ENCODE measurements at regions not wholly inside any gene's neighbourhood (a gene's known extent, or its start where the extent isn't known, plus 50 kb on each side); places are given as distances from the start of the nearest gene placed in this dataset.

DNA sequence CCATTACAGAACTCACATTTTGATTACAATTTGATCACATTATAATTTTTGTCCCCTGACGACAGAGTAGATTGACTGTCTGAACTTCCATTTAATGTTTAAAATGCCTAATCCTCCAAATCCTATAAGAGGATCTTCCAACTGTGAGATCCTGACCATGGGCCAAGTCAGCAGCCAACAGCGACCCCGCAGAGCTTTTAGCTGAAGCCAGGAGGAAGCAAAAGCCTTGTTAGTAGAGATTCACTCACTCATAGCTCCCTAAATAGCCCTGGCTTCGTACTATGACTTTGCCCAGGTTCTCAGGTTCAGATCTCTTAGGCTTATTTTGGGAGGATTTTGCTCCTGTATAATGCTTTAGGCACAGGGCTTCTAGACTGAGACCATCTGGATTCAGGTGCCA lies 413.1 kb downstream of the NKX6-1 start:
- H3K4me3 ChIP-seq = no peak overlapping the region
- H3K9ac ChIP-seq = no peak overlapping the region
- H4K20me1 ChIP-seq = no peaks in the 10 kb centered on the region
- no peaks in the 10 kb centered on the region for H3K9me3 ChIP-seq (replicated peaks in 1 of 11)
- no peaks in the 10 kb centered on the region for H3K27me3 ChIP-seq
- H3K36me3 ChIP-seq = no peaks in the 10 kb centered on the region
- no peak overlapping the region for H3K4me2 ChIP-seq
- TF ChIP-seq Cebpa-rat (IDR thresholded peaks at IDR 0.05) = no peak
- H3K27ac ChIP-seq = no peak overlapping the region
- H3K4me1 ChIP-seq = no peaks in the 10 kb centered on the region

- H3K27ac ChIP-seq = no peak overlapping the region
- H3K4me2 ChIP-seq = no peak overlapping the region
- no peak overlapping the region for H3K9ac ChIP-seq
- H3K4me1 ChIP-seq = peaks cover 0 to 9% (median 0%) of the 10 kb centered on the region in 10 experiments; a peak in 2 of 20 replicates
- no peaks in the 10 kb centered on the region for H3K27me3 ChIP-seq
- H3K9me3 ChIP-seq (replicated peaks in 1 of 11) = no peaks in the 10 kb centered on the region
- no peak for TF ChIP-seq Cebpa-rat (IDR thresholded peaks at IDR 0.05)
- no peak overlapping the region for H3K4me3 ChIP-seq
- H3K36me3 ChIP-seq = no peaks in the 10 kb centered on the region
- H4K20me1 ChIP-seq = no peaks in the 10 kb centered on the region
Measured at GRCh38 chr4:84070289-84070688, 428.8 kb downstream of the NKX6-1 start.

DNA sequence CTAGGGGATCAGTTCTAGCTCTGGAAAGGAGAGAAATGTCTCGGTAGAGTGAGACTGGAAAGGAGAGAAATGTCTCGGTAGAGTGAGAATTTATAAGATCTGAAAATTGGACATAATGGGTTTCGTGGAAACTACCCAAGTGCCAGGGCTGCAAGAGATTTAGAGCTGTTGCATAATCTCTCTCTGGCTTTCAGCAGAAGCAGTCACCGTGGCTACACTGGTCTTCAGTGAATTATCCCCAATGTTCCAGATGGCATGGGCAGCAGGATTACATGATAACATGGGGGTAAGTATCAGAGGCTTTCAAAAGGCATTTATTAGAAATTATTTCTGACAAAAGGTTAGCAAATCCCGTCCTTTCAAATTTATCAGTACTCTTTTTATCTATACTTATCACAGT lies 435.5 kb downstream of the NKX6-1 start:
- Histone ChIP-seq H3K27ac (no peak overlapping the region), H4K20me1 (no peaks in the 10 kb centered on the region), H3K4me3 (no peak overlapping the region), H3K9ac (no peak overlapping the region), H3K4me1 (peaks cover 0 to 4% (median 0%) of the 10 kb centered on the region in 10 experiments; a peak in 2 of 20 replicates), H3K4me2 (no peak overlapping the region), H3K27me3 (no peaks in the 10 kb centered on the region), H3K36me3 (no peaks in the 10 kb centered on the region), H3K9me3 (replicated peaks in 1 of 11) (no peaks in the 10 kb centered on the region)
- no peak for TF ChIP-seq Cebpa-rat (IDR thresholded peaks at IDR 0.05)

GRCh38 chr4:84058201-84058600 lies 440.9 kb downstream of the NKX6-1 start:
- Histone ChIP-seq H3K4me2 (no peak overlapping the region), H4K20me1 (no peaks in the 10 kb centered on the region), H3K4me3 (no peak overlapping the region), H3K4me1 (peaks cover 0 to 6% (median 4%) of the 10 kb centered on the region in 10 experiments; a peak in 9 of 20 replicates), H3K27ac (no peak overlapping the region), H3K36me3 (no peaks in the 10 kb centered on the region), H3K9ac (no peak overlapping the region), H3K27me3 (no peaks in the 10 kb centered on the region), H3K9me3 (replicated peaks in 1 of 11) (no peaks in the 10 kb centered on the region)
- TF ChIP-seq Cebpa-rat (IDR thresholded peaks at IDR 0.05) = no peak

- Histone ChIP-seq H3K4me3 (no peak overlapping the region), H3K4me1 (peaks cover 0 to 6% (median 4%) of the 10 kb centered on the region in 10 experiments; a peak in 8 of 20 replicates), H3K36me3 (no peaks in the 10 kb centered on the region), H4K20me1 (no peaks in the 10 kb centered on the region), H3K27me3 (no peaks in the 10 kb centered on the region), H3K4me2 (no peak overlapping the region), H3K9ac (no peak overlapping the region), H3K9me3 (replicated peaks in 1 of 11) (no peaks in the 10 kb centered on the region), H3K27ac (no peak overlapping the region)
- no peak for TF ChIP-seq Cebpa-rat (IDR thresholded peaks at IDR 0.05)
Measured at GRCh38 chr4:84051639-84052038, 447.5 kb downstream of the NKX6-1 start.

GRCh38 chr4:84051089-84051488 lies 448.0 kb downstream of the NKX6-1 start:
- H3K36me3 ChIP-seq = no peaks in the 10 kb centered on the region
- H3K4me2 ChIP-seq = no peak overlapping the region
- H4K20me1 ChIP-seq = no peaks in the 10 kb centered on the region
- no peaks in the 10 kb centered on the region for H3K27me3 ChIP-seq
- no peaks in the 10 kb centered on the region for H3K9me3 ChIP-seq (replicated peaks in 1 of 11)
- no peak overlapping the region for H3K27ac ChIP-seq
- H3K9ac ChIP-seq = no peak overlapping the region
- H3K4me3 ChIP-seq = no peak overlapping the region
- TF ChIP-seq Cebpa-rat (IDR thresholded peaks at IDR 0.05) = no peak
- H3K4me1 ChIP-seq = peaks cover 0 to 6% (median 4%) of the 10 kb centered on the region in 10 experiments; a peak in 8 of 20 replicates

- no peak overlapping the region for H3K4me2 ChIP-seq
- no peak overlapping the region for H3K27ac ChIP-seq
Measured at GRCh38 chr4:84050015-84050414, 449.1 kb downstream of the NKX6-1 start.

DNA sequence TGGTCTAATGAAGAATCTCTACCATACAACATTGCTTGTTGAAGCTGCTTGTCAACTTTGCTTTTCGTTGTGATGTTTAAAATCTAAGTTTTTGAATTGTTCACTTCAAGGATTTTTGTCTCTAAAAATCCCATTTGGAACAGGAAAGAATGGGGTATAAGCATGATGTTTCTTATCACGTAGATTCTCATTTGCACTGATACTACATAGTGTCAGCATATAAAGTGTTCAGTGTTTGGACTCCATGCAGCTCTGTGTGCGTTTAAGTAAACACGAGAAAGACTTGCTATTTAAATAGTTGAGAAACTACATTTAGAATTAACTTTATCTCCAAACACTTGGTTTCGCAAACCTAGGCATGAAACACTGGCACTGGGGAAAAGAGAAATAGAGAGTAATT lies 452.5 kb downstream of the NKX6-1 start:
- Histone ChIP-seq H3K27me3 (no peaks in the 10 kb centered on the region), H3K9ac (no peak overlapping the region), H3K27ac (no peak overlapping the region), H3K9me3 (replicated peaks in 1 of 11) (no peaks in the 10 kb centered on the region), H4K20me1 (no peaks in the 10 kb centered on the region), H3K4me2 (no peak overlapping the region), H3K36me3 (no peaks in the 10 kb centered on the region), H3K4me3 (no peak overlapping the region), H3K4me1 (no peaks in the 10 kb centered on the region; a peak in 1 of 20 replicates)
- no peak for TF ChIP-seq Cebpa-rat (IDR thresholded peaks at IDR 0.05)

More at GRCh38 chr4:84050015-84050414, 449.1 kb downstream of the NKX6-1 start:
- peaks cover 0 to 6% (median 4%) of the 10 kb centered on the region in 10 experiments; a peak in 8 of 20 replicates for H3K4me1 ChIP-seq
- no peak overlapping the region for H3K4me3 ChIP-seq
- H3K9me3 ChIP-seq (replicated peaks in 1 of 11) = no peaks in the 10 kb centered on the region
- no peak overlapping the region for H3K9ac ChIP-seq
- no peak for TF ChIP-seq Cebpa-rat (IDR thresholded peaks at IDR 0.05)
- H3K36me3 ChIP-seq = no peaks in the 10 kb centered on the region
- no peaks in the 10 kb centered on the region for H4K20me1 ChIP-seq
- no peaks in the 10 kb centered on the region for H3K27me3 ChIP-seq

DNA sequence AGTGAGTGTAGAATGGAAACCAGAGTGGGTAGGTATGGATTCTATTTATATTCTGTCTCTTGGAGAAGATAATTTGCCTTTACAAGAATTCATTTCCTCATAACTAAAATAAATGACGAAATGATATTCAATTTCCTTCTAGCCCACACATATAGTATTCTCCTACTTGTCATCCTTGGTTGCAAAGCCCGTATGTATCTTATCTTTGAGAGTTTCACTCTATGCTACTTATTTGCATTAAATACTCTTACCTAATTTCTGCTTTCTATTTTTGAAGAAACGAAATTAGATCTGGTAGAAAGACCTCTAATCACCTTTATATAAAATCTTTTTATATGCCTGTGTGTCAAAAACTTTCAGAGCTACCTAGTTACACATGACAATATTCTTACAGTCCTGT lies 457.7 kb downstream of the NKX6-1 start:
- Histone ChIP-seq H3K27ac (no peak overlapping the region), H3K4me3 (no peak overlapping the region), H3K4me1 (0 out of 20 replicates have a peak, but pooled peaks cover 0 to 4% (median 0%) of the 10 kb centered on the region in 10 experiments), H3K36me3 (no peaks in the 10 kb centered on the region), H3K9ac (no peak overlapping the region), H4K20me1 (no peaks in the 10 kb centered on the region), H3K4me2 (no peak overlapping the region), H3K9me3 (replicated peaks in 1 of 11) (no peaks in the 10 kb centered on the region), H3K27me3 (no peaks in the 10 kb centered on the region)
- TF ChIP-seq Cebpa-rat (IDR thresholded peaks at IDR 0.05) = no peak

GRCh38 chr4:84035568-84035967 lies 463.5 kb downstream of the NKX6-1 start:
- Histone ChIP-seq H3K4me3 (no peak overlapping the region), H3K36me3 (no peaks in the 10 kb centered on the region), H3K4me2 (no peak overlapping the region), H4K20me1 (no peaks in the 10 kb centered on the region), H3K9me3 (replicated peaks in 1 of 11) (no peaks in the 10 kb centered on the region), H3K27me3 (no peaks in the 10 kb centered on the region), H3K27ac (no peak overlapping the region), H3K9ac (no peak overlapping the region), H3K4me1 (peaks cover 0 to 16% (median 0%) of the 10 kb centered on the region in 10 experiments; a peak in 4 of 20 replicates)
- TF ChIP-seq Cebpa-rat (IDR thresholded peaks at IDR 0.05) = no peak

All from BLaER1 treated with 17β-estradiol and CSF1 and Interleukin-3, amounts not matched to agents 10 nM and 100 nM (cell line).